ENCODE measurements at regions not wholly inside any gene's neighbourhood (a gene's known extent, or its start where the extent isn't known, plus 50 kb on each side); places are given as distances from the start of the nearest gene placed in this dataset.
"Not testable (repeated sequence)": the region's sequence is repeated elsewhere in the genome, so short reads cannot be mapped to it uniquely, and the experiment has no call there.

DNA sequence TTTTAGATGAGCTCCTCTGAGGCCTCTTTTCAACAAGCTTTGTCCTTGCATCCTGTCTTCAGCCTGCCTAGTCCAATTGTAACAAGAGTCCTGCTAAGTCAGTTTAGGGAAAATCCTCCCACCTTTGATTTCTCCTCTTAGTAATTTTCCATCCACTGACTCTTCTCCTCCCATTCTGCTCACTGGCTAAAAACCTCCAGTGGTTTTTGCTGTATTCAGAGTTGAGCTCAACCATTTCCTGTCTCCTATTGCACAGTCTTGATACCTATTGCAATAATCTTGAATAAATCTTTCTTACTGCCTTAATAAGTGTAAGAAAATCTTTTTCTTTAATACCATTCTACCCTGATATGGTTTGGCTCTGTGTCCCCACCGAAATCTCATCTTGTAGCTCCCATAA, 117.8 kb upstream of the ENPP6 start:
- no peak overlapping the region for H3K27ac ChIP-seq (ENCODE audit: low read length)
- no peak overlapping the region for H3K9ac ChIP-seq (ENCODE audit: low read length in 2 of 2)
- H3K27me3 ChIP-seq (ENCODE audit: control insufficient read depth in 1 of 2, insufficient read depth in 2 of 2, low read length in 2 of 2): no peaks in the 10 kb centered on the region
- H3K4me3 ChIP-seq (ENCODE audit: low read length in 2 of 2): no peak overlapping the region
- H3K9me3 ChIP-seq (ENCODE audit: control insufficient read depth in 2 of 2, low read length in 2 of 2): no peaks in the 10 kb centered on the region
- peaks cover 11% of the 10 kb centered on the region for H3K4me1 ChIP-seq (ENCODE audit: control insufficient read depth, insufficient read depth, low read length)
- no peaks in the 10 kb centered on the region for H3K36me3 ChIP-seq (ENCODE audit: control insufficient read depth in 2 of 2, insufficient read depth in 2 of 2, low read length in 2 of 2)

DNA sequence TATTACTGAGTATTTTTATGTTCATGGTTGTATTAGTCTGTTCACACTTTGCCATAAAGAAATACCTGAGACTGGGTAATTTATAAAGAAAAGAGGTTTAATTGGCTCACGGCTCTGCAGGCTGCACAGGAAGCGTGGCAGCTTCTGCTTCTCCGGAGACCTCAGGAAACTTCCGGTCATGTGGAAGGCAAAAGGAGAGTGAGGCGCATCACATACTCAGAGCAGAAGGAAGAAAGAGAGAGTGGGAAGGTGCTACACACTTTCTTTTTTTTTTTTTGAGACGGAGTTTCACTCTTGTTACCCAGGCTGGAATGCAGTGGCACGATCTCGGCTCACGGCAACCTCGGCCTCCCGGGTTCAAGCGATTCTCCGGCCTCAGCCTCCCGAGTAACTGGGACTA, 115.8 kb upstream of the ENPP6 start:
- not testable (repeated sequence) for H3K27ac ChIP-seq (ENCODE audit: low read length); H3K27me3 ChIP-seq (ENCODE audit: control insufficient read depth in 1 of 2, insufficient read depth in 2 of 2, low read length in 2 of 2); H3K9ac ChIP-seq (ENCODE audit: low read length in 2 of 2); H3K36me3 ChIP-seq (ENCODE audit: control insufficient read depth in 2 of 2, insufficient read depth in 2 of 2, low read length in 2 of 2); H3K9me3 ChIP-seq (ENCODE audit: control insufficient read depth in 2 of 2, low read length in 2 of 2); H3K4me3 ChIP-seq (ENCODE audit: low read length in 2 of 2)
- H3K4me1 ChIP-seq (ENCODE audit: control insufficient read depth, insufficient read depth, low read length): peaks cover 20% of the 10 kb centered on the region

GRCh38 chr4:184331268-184331995, 113.8 kb upstream of the ENPP6 start:
- peak overlapping the region; percentile 80 for H3K27ac ChIP-seq (ENCODE audit: low read length)
- peaks cover 20% of the 10 kb centered on the region for H3K4me1 ChIP-seq (ENCODE audit: control insufficient read depth, insufficient read depth, low read length)
- no peaks in the 10 kb centered on the region for H3K36me3 ChIP-seq (ENCODE audit: control insufficient read depth in 2 of 2, insufficient read depth in 2 of 2, low read length in 2 of 2)
- H3K9ac ChIP-seq (ENCODE audit: low read length in 2 of 2): peak overlapping the region in 1 of 2 donors; percentile 55
- H3K4me3 ChIP-seq (ENCODE audit: low read length in 2 of 2): peak overlapping the region in 1 of 2 donors; percentile 16
- no peaks in the 10 kb centered on the region for H3K27me3 ChIP-seq (ENCODE audit: control insufficient read depth in 1 of 2, insufficient read depth in 2 of 2, low read length in 2 of 2)
- H3K9me3 ChIP-seq (ENCODE audit: control insufficient read depth in 2 of 2, low read length in 2 of 2): no peaks in the 10 kb centered on the region

DNA sequence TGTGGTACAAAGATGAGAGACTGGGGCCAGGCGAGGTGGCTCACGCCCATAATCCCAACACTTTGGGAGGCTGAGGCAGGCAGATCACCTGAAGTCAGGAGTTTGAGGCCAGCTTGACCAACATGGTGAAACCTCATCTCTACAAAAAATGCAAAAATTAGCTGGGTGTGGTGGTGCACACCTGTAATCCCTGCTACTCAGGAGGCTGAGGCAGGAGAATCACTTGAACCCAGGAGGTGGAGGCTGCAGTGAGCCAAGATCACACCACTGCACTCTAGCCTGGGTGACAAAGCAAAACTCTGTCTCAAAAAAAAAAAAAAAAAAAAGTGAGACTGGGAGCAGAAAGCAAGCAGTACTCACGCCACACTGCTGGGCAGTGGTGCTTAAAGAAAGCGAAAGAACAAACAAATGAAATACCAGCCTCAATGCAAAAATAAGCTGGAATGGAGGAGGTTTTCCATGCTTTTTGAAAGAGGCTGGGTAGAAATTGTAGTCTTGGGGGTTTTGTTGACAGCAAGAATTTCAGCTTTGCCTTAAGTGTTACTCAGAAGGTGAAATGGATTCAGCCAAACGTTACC, 112.9 kb upstream of the ENPP6 start:
- H3K27me3 ChIP-seq (ENCODE audit: control insufficient read depth in 1 of 2, insufficient read depth in 2 of 2, low read length in 2 of 2); H3K4me3 ChIP-seq (ENCODE audit: low read length in 2 of 2); H3K9me3 ChIP-seq (ENCODE audit: control insufficient read depth in 2 of 2, low read length in 2 of 2); H3K9ac ChIP-seq (ENCODE audit: low read length in 2 of 2); H3K36me3 ChIP-seq (ENCODE audit: control insufficient read depth in 2 of 2, insufficient read depth in 2 of 2, low read length in 2 of 2): not testable (repeated sequence)
- peaks cover 20% of the 10 kb centered on the region for H3K4me1 ChIP-seq (ENCODE audit: control insufficient read depth, insufficient read depth, low read length)
- peak overlapping the region; percentile 80 for H3K27ac ChIP-seq (ENCODE audit: low read length)

DNA sequence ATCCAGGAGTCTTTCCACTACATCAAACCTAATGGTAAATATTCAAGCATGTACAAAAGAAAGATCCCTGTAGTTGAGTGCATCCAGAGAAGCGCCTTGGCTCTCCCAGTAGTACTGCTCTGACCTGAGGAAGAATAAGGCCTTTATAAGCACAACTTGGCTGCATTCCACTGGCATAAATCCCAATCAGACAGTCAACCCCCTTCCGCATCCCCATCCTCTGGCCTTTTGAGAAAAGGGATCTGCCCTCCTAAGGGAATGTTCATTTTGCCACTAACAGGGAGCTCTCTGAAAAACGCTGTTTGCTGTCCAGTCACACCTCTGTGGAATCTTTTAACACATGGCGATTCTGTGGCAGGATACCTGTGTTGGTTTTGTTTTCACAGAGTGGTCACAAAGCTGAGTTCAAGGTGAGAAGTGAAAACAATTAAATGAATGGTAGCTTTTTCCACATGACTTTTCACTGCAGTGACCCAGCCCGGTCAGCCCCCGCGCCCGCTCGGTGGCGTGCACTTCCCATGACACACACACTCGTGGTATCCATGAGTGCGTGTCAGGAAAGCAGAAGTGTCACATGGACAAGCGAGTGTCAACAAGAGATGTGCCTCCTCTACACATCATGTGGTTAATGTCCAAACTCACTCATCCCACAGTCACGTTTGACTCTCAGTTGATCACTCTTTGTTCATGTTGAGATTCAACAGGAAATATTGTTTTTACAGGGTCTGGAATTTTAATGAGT, 112.2 kb upstream of the ENPP6 start:
- Histone ChIP-seq H3K9me3 (ENCODE audit: control insufficient read depth in 2 of 2, low read length in 2 of 2) (no peaks in the 10 kb centered on the region), H3K36me3 (ENCODE audit: control insufficient read depth in 2 of 2, insufficient read depth in 2 of 2, low read length in 2 of 2) (no peaks in the 10 kb centered on the region), H3K27ac (ENCODE audit: low read length) (peak overlapping the region; percentile 80), H3K9ac (ENCODE audit: low read length in 2 of 2) (no peak overlapping the region), H3K4me3 (ENCODE audit: low read length in 2 of 2) (no peak overlapping the region), H3K27me3 (ENCODE audit: control insufficient read depth in 1 of 2, insufficient read depth in 2 of 2, low read length in 2 of 2) (no peaks in the 10 kb centered on the region), H3K4me1 (ENCODE audit: control insufficient read depth, insufficient read depth, low read length) (peaks cover 20% of the 10 kb centered on the region)

DNA sequence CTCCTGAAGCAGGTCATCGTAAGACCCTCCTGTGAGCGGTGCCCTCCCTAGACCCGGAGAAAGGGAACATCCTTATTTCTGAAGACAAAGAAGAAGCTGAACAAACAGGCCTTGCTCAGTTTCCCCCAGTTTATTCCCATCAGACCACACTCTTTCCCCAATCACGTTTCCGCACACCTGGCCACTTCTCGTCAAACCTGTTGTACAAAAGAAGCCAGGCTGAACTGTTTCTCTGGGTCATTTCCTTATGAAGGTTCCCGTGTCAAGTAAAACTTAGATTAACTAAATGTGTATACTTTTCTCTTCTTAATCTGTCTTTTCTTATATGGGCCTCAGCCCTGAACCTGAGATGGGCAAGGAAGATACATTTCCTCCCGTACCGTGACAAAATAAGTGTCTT, 111.6 kb upstream of the ENPP6 start:
- Histone ChIP-seq H3K4me3 (ENCODE audit: low read length in 2 of 2) (no peak overlapping the region), H3K27me3 (ENCODE audit: control insufficient read depth in 1 of 2, insufficient read depth in 2 of 2, low read length in 2 of 2) (no peaks in the 10 kb centered on the region), H3K36me3 (ENCODE audit: control insufficient read depth in 2 of 2, insufficient read depth in 2 of 2, low read length in 2 of 2) (no peaks in the 10 kb centered on the region), H3K27ac (ENCODE audit: low read length) (peak overlapping the region; percentile 80), H3K4me1 (ENCODE audit: control insufficient read depth, insufficient read depth, low read length) (peaks cover 20% of the 10 kb centered on the region), H3K9me3 (ENCODE audit: control insufficient read depth in 2 of 2, low read length in 2 of 2) (no peaks in the 10 kb centered on the region), H3K9ac (ENCODE audit: low read length in 2 of 2) (no peak overlapping the region)

- no peaks in the 10 kb centered on the region for H3K27me3 ChIP-seq (ENCODE audit: control insufficient read depth in 1 of 2, insufficient read depth in 2 of 2, low read length in 2 of 2)
- no peak overlapping the region for H3K27ac ChIP-seq (ENCODE audit: low read length)
- H3K9me3 ChIP-seq (ENCODE audit: control insufficient read depth in 2 of 2, low read length in 2 of 2): no peaks in the 10 kb centered on the region
- H3K36me3 ChIP-seq (ENCODE audit: control insufficient read depth in 2 of 2, insufficient read depth in 2 of 2, low read length in 2 of 2): no peaks in the 10 kb centered on the region
- H3K4me1 ChIP-seq (ENCODE audit: control insufficient read depth, insufficient read depth, low read length): peaks cover 20% of the 10 kb centered on the region
- H3K9ac ChIP-seq (ENCODE audit: low read length in 2 of 2): no peak overlapping the region
- no peak overlapping the region for H3K4me3 ChIP-seq (ENCODE audit: low read length in 2 of 2)
Observed at GRCh38 chr4:184328022-184328736, 110.5 kb upstream of the ENPP6 start.

DNA sequence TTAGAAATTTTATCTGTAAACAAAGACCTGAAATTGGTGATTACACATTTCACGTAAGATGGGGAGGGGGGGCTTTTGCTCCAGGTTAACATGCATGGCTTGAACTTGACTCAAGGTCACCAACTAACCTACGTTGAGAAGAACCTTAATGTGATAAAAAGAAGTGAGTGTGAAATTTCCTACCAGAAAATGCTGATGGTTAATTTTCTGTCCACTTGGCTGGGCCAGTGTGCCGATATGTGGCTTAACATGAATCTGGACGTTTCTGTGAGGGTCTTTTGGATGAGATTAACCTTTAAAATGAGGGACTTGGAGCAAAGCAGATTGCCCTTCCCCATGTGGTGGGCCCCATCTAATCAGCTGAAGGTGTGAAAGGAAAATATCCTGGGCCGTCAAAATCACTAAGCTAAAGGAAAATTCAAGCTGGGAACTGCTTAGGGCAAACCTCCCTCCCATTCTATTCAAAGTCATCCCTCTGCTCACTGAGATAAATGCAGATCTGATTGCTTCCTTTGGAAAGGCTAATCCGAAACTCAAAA, 107.3 kb upstream of the ENPP6 start:
- Histone ChIP-seq H3K27ac (ENCODE audit: low read length) (no peak overlapping the region), H3K4me1 (ENCODE audit: control insufficient read depth, insufficient read depth, low read length) (peaks cover 11% of the 10 kb centered on the region), H3K9ac (ENCODE audit: low read length in 2 of 2) (no peak overlapping the region), H3K4me3 (ENCODE audit: low read length in 2 of 2) (no peak overlapping the region), H3K36me3 (ENCODE audit: control insufficient read depth in 2 of 2, insufficient read depth in 2 of 2, low read length in 2 of 2) (no peaks in the 10 kb centered on the region), H3K27me3 (ENCODE audit: control insufficient read depth in 1 of 2, insufficient read depth in 2 of 2, low read length in 2 of 2) (no peaks in the 10 kb centered on the region), H3K9me3 (ENCODE audit: control insufficient read depth in 2 of 2, low read length in 2 of 2) (no peaks in the 10 kb centered on the region)

DNA sequence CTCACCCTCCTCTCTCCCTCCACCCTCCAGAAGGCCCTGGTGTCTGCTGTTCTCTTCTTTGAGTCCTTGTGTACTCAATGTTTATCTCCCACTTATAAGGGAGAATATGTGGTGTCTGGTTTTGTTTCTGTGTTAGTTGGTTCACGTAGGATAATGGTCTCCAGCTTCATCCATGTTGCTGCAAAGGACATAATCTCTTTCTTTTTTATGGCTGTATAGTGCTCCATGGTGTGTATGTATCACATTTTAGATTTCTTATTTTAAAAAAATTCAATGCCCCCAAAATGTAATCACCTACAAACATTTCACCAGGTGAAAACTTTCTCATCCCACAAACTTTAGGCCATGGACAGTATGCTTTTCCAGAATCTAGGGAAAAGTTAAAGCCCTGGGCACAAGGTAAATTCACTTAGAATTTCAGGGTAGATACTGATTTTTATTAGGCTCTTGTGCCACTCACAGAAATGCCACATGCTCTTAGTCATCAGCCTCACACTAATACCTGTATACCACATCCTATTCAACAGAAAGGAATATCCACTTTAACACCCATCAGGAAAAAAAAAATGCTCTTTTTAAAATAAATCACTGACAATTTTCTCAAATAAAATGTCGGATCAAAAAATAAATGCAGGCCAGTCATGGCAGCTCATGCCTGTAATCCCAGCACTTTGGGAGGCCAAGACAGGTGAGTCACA, 104.8 kb upstream of the ENPP6 start:
- no peaks in the 10 kb centered on the region for H3K9me3 ChIP-seq (ENCODE audit: control insufficient read depth in 2 of 2, low read length in 2 of 2)
- no peaks in the 10 kb centered on the region for H3K27me3 ChIP-seq (ENCODE audit: control insufficient read depth in 1 of 2, insufficient read depth in 2 of 2, low read length in 2 of 2)
- no peak overlapping the region for H3K4me3 ChIP-seq (ENCODE audit: low read length in 2 of 2)
- no peak overlapping the region for H3K9ac ChIP-seq (ENCODE audit: low read length in 2 of 2)
- H3K4me1 ChIP-seq (ENCODE audit: control insufficient read depth, insufficient read depth, low read length): peaks cover 4% of the 10 kb centered on the region
- no peaks in the 10 kb centered on the region for H3K36me3 ChIP-seq (ENCODE audit: control insufficient read depth in 2 of 2, insufficient read depth in 2 of 2, low read length in 2 of 2)
- H3K27ac ChIP-seq (ENCODE audit: low read length): no peak overlapping the region

- Histone ChIP-seq H3K27ac (ENCODE audit: low read length) (no peak overlapping the region), H3K9me3 (ENCODE audit: control insufficient read depth in 2 of 2, low read length in 2 of 2) (no peaks in the 10 kb centered on the region), H3K4me1 (ENCODE audit: control insufficient read depth, insufficient read depth, low read length) (peaks cover 4% of the 10 kb centered on the region), H3K4me3 (ENCODE audit: low read length in 2 of 2) (no peak overlapping the region), H3K36me3 (ENCODE audit: control insufficient read depth in 2 of 2, insufficient read depth in 2 of 2, low read length in 2 of 2) (no peaks in the 10 kb centered on the region), H3K9ac (ENCODE audit: low read length in 2 of 2) (no peak overlapping the region), H3K27me3 (ENCODE audit: control insufficient read depth in 1 of 2, insufficient read depth in 2 of 2, low read length in 2 of 2) (no peaks in the 10 kb centered on the region)
Observed at GRCh38 chr4:184320631-184321030, 103.0 kb upstream of the ENPP6 start.

Data from stomach smooth muscle (tissue), 2 donors.